ENCODE measurements at regions not wholly inside any gene's neighbourhood (a gene's known extent, or its start where the extent isn't known, plus 50 kb on each side); places are given as distances from the start of the nearest gene placed in this dataset.

GRCh38 chr13:73891805-73892204, 242.4 kb downstream of the KLF12 start:
- no peak overlapping the region for H2AFZ ChIP-seq (ENCODE audit: low read length)
- no peak overlapping the region for H3K9ac ChIP-seq (ENCODE audit: low read length)
- TF ChIP-seq EZH2 (IDR thresholded peaks at IDR 0.05; ENCODE audit: borderline replicate concordance, low read length) (no peak), CTCF (IDR thresholded peaks at IDR 0.05; ENCODE audit: low read length) (no peak)
- no peak overlapping the region for H3K4me3 ChIP-seq (ENCODE audit: low read depth, low read length, poor library complexity, severe bottlenecking)
- H3K36me3 ChIP-seq (ENCODE audit: insufficient read depth, low read length), result no peaks in the 10 kb centered on the region
- no peaks in the 10 kb centered on the region for H3K79me2 ChIP-seq (ENCODE audit: insufficient read depth, low read length)
- no peaks in the 10 kb centered on the region for H3K9me3 ChIP-seq (ENCODE audit: low read length)
- H3F3A ChIP-seq (ENCODE audit: insufficient read depth, low read length), result no peaks in the 10 kb centered on the region
- H3K4me2 ChIP-seq (ENCODE audit: low read length), result no peak overlapping the region
- H3K27ac ChIP-seq (ENCODE audit: low read depth, low read length, poor library complexity, severe bottlenecking), result no peak overlapping the region
- H3K9me2 ChIP-seq (ENCODE audit: low read depth, low read length), result no peaks in the 10 kb centered on the region
- H3K4me1 ChIP-seq (ENCODE audit: insufficient read depth, low read length, severe bottlenecking), result no peaks in the 10 kb centered on the region
- no peaks in the 10 kb centered on the region for H3K27me3 ChIP-seq (ENCODE audit: insufficient read depth, low read length)
- no peaks in the 10 kb centered on the region for H4K20me1 ChIP-seq (ENCODE audit: insufficient read depth, low read length)

GRCh38 chr13:73883162-73883561, 251.0 kb downstream of the KLF12 start:
- H3K79me2 ChIP-seq (ENCODE audit: insufficient read depth, low read length), result no peaks in the 10 kb centered on the region
- H3F3A ChIP-seq (ENCODE audit: insufficient read depth, low read length), result no peaks in the 10 kb centered on the region
- no peak overlapping the region for H3K4me3 ChIP-seq (ENCODE audit: low read depth, low read length, poor library complexity, severe bottlenecking)
- no peaks in the 10 kb centered on the region; the same call in 1 of the 2 replicates for H3K9me3 ChIP-seq (ENCODE audit: low read length)
- no peak overlapping the region for H3K4me2 ChIP-seq (ENCODE audit: low read length)
- no peaks in the 10 kb centered on the region for H4K20me1 ChIP-seq (ENCODE audit: insufficient read depth, low read length)
- H3K9ac ChIP-seq (ENCODE audit: low read length), result no peak overlapping the region
- H2AFZ ChIP-seq (ENCODE audit: low read length), result no peak overlapping the region
- H3K27me3 ChIP-seq (ENCODE audit: insufficient read depth, low read length), result no peaks in the 10 kb centered on the region
- H3K36me3 ChIP-seq (ENCODE audit: insufficient read depth, low read length), result peaks cover 21% of the 10 kb centered on the region; the same call in 1 of the 2 replicates
- no peak overlapping the region for H3K27ac ChIP-seq (ENCODE audit: low read depth, low read length, poor library complexity, severe bottlenecking)
- H3K9me2 ChIP-seq (ENCODE audit: low read depth, low read length), result no peaks in the 10 kb centered on the region
- TF ChIP-seq EZH2 (IDR thresholded peaks at IDR 0.05; ENCODE audit: borderline replicate concordance, low read length) (no peak), CTCF (IDR thresholded peaks at IDR 0.05; ENCODE audit: low read length) (no peak)
- H3K4me1 ChIP-seq (ENCODE audit: insufficient read depth, low read length, severe bottlenecking), result peaks cover 9% of the 10 kb centered on the region

GRCh38 chr13:73880365-73880764, 253.8 kb downstream of the KLF12 start:
- no peaks in the 10 kb centered on the region for H3K27me3 ChIP-seq (ENCODE audit: insufficient read depth, low read length)
- no peak overlapping the region for H3K4me2 ChIP-seq (ENCODE audit: low read length)
- H3K79me2 ChIP-seq (ENCODE audit: insufficient read depth, low read length), result no peaks in the 10 kb centered on the region
- H3K36me3 ChIP-seq (ENCODE audit: insufficient read depth, low read length), result peaks cover 24% of the 10 kb centered on the region
- no peak overlapping the region for H2AFZ ChIP-seq (ENCODE audit: low read length)
- no peaks in the 10 kb centered on the region for H4K20me1 ChIP-seq (ENCODE audit: insufficient read depth, low read length)
- H3K9me3 ChIP-seq (ENCODE audit: low read length), result peaks cover 4% of the 10 kb centered on the region
- no peak for TF ChIP-seq CTCF (IDR thresholded peaks at IDR 0.05; ENCODE audit: low read length)
- TF ChIP-seq EZH2 (IDR thresholded peaks at IDR 0.05; ENCODE audit: borderline replicate concordance, low read length), result no peak
- no peak overlapping the region for H3K9ac ChIP-seq (ENCODE audit: low read length)
- no peak overlapping the region for H3K27ac ChIP-seq (ENCODE audit: low read depth, low read length, poor library complexity, severe bottlenecking)
- H3F3A ChIP-seq (ENCODE audit: insufficient read depth, low read length), result no peaks in the 10 kb centered on the region
- H3K9me2 ChIP-seq (ENCODE audit: low read depth, low read length), result no peaks in the 10 kb centered on the region
- H3K4me1 ChIP-seq (ENCODE audit: insufficient read depth, low read length, severe bottlenecking), result peaks cover 9% of the 10 kb centered on the region
- no peak overlapping the region for H3K4me3 ChIP-seq (ENCODE audit: low read depth, low read length, poor library complexity, severe bottlenecking)
